GM12878 (cell line): ENCODE measurements at regions not wholly inside any gene's neighbourhood (a gene's known extent, or its start where the extent isn't known, plus 50 kb on each side); places are given as distances from the start of the nearest gene placed in this dataset.

Source experiments
- ATAC-seq: fragments of 200-7000 bp; cut with Tn5 transposase; 3 replicates; pipeline ENCODE4 v1.9.1; 2020; ENCODE audit warnings: mild to moderate bottlenecking, moderate library complexity
- BruUV-seq: library from RNA; stranded (reverse); fragments of 400-500 nt; replicated peaks from 2 replicates; lab custom pipeline; 2021; lab: Mats Ljungman, UMichigan
- CTCF ChIA-PET: fragments of 300-600 bp; sonication (Branson Sonifier 250); formaldehyde crosslinking; extraction: SDS; loops from one replicate; lab custom pipeline; 2021; ENCODE audit warnings: inconsistent platforms; lab: Yijun Ruan, JAX
- POLR2A ChIA-PET: fragments of 350-600 bp; formaldehyde crosslinking; extraction: SDS; loops from one replicate; lab custom pipeline; 2021; ENCODE audit warnings: inconsistent platforms; lab: Charles Lee
- RAD21 ChIA-PET: fragments of 300-600 bp; sonication (Branson Sonifier 250); formaldehyde crosslinking; loops from one replicate; lab custom pipeline; 2023; ENCODE audit warnings: antibody characterized with exemption; ENCODE audit not compliant: unreplicated experiment; lab: Charles Lee
- SMC1A ChIA-PET: fragments of 300-600 bp; sonication (Branson Sonifier 250); formaldehyde crosslinking; loops from one replicate; lab custom pipeline; 2023; ENCODE audit not compliant: unreplicated experiment, uncharacterized antibody; lab: Charles Lee
- DNase-seq: peaks from one replicate; pipeline ENCODE4 v3.0.0-alpha.2; 2011; ENCODE audit warnings: low read depth, low spot score
- FAIRE-seq: peaks from 3 replicates; lab custom pipeline; 2011; peaks lifted over from hg19 to GRCh38; lab: Jason Lieb, UNC
- H2AFZ ChIP-seq: 2 replicates; pipeline ENCODE4 v1.6.0; 2011; ENCODE audit warnings: low read depth, low read length, control low read depth; ENCODE audit not compliant: control insufficient read depth
- H3K27ac ChIP-seq: 2 replicates; pipeline ENCODE4 v1.5.1; 2011; ENCODE audit warnings: control low read depth; ENCODE audit not compliant: control insufficient read depth, insufficient read depth
- H3K27me3 ChIP-seq, 2 experiments: replicated peaks in 1 of 2; 2 replicates each; pipeline versions ENCODE4 v1.6.0 to v1.6.1; 2011; ENCODE audit warnings: low read length in 1 of 2; ENCODE audit not compliant: control insufficient read depth in 2 of 2, insufficient read depth in 2 of 2
- H3K36me3 ChIP-seq, 2 experiments: 2 replicates each; pipeline ENCODE4 v1.5.1; 2011; ENCODE audit warnings: low read length in 1 of 2; ENCODE audit not compliant: control insufficient read depth in 2 of 2, insufficient read depth in 2 of 2
- H3K4me1 ChIP-seq: 2 replicates; pipeline ENCODE4 v1.6.1; 2011; ENCODE audit warnings: mild to moderate bottlenecking, low read length, moderate library complexity, mixed read lengths; ENCODE audit not compliant: control insufficient read depth, insufficient read depth
- H3K4me2 ChIP-seq: 2 replicates; pipeline ENCODE4 v1.6.0; 2011; ENCODE audit warnings: control low read depth; ENCODE audit not compliant: control insufficient read depth, insufficient read depth
- H3K4me3 ChIP-seq: fragments of 200-600 bp; sonication (generic); 2 replicates; pipeline ENCODE4 v1.5.1; 2016
- H3K79me2 ChIP-seq: 2 replicates; pipeline ENCODE4 v1.6.0; 2011; ENCODE audit warnings: low read length; ENCODE audit not compliant: control insufficient read depth, insufficient read depth
- H3K9ac ChIP-seq: 2 replicates; pipeline ENCODE4 v1.8.0; 2011; ENCODE audit warnings: low read length, control low read depth, mixed read lengths; ENCODE audit not compliant: control insufficient read depth, insufficient read depth
- H3K9me3 ChIP-seq: replicated peaks from 3 replicates; pipeline ENCODE4 v1.5.1; 2011; ENCODE audit warnings: mild to moderate bottlenecking, low read length; ENCODE audit not compliant: control insufficient read depth, insufficient read depth
- H4K20me1 ChIP-seq: 2 replicates; pipeline ENCODE4 v1.6.0; 2011; ENCODE audit not compliant: control insufficient read depth, insufficient read depth
- BHLHE40 ChIP-seq, 2 experiments: fragments of 450-650 bp in 1 of 2; IDR thresholded peaks; 2 replicates each; pipeline ENCODE4 v1.6.1; 2011 to 2017; ENCODE audit warnings: low read depth in 2 of 2, borderline replicate concordance in 1 of 2, improper control_type of control experiment in 1 of 2, low read length in 1 of 2, mild to moderate bottlenecking in 1 of 2
- CHD2 ChIP-seq: IDR thresholded peaks from 2 replicates; pipeline ENCODE4 v1.6.1; 2011; ENCODE audit warnings: low read depth, low read length, improper control_type of control experiment, borderline replicate concordance
- RCOR1 ChIP-seq: conservative IDR thresholded peaks from 2 replicates; pipeline ENCODE4 v1.6.1; 2012; ENCODE audit warnings: low read depth, low read length, improper control_type of control experiment
- YBX1 ChIP-seq: fragments of 450-650 bp; IDR thresholded peaks from 2 replicates; pipeline ENCODE4 v1.6.1; 2016; ENCODE audit warnings: antibody characterized with exemption
- WGBS: methylation state at CpG from one replicate; pipeline ENCODE4 v1.1.6; 2016; ENCODE audit warnings: low lambda C conversion rate; ENCODE audit not compliant: insufficient replicate concordance, insufficient coverage; ENCODE audit errors: missing lambda C conversion rate; 5-methylcytosine and 5-hydroxymethylcytosine counted together
- in situ Hi-C: fragments of 300-500 bp; cut with MboI; formaldehyde crosslinking; loops from 9 replicates; pipeline ENCODE4 v1.14.3; 2018; ENCODE audit warnings: mixed read lengths
- intact Hi-C: fragments of 100-400 bp; cut with micrococcal nuclease; formaldehyde crosslinking; loops from one replicate; pipeline ENCODE4 v1.14.2; 2022; ENCODE audit not compliant: unreplicated experiment
- TF ChIP-seq, protein P1 (sequence below): fragments of 450-650 bp; IDR thresholded peaks from 2 replicates; pipeline ENCODE4 v1.6.1; 2017; ENCODE audit warnings: antibody characterized with exemption, mild to moderate bottlenecking, moderate library complexity

DNA sequence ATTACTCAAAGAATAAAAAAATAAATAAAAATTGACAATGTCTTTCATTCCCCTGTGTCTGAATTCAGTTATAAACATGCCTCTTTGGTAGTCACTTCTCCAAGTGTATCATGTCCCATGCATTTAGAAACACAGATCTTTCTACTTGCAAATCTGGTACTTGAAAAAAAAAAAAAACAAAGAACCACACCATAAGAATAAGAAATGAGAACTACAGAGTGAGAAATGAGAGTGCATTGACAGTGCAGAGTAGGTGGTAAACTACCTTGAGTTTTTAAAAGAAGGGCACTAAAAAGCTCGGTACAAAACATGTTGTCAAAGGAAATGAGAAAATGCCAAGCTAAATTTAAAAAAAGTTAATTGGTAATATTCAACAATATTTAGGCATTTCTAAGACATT lies 123.0 kb downstream of the GPR85 start (continued):
- TF ChIP-seq, protein P1, sequence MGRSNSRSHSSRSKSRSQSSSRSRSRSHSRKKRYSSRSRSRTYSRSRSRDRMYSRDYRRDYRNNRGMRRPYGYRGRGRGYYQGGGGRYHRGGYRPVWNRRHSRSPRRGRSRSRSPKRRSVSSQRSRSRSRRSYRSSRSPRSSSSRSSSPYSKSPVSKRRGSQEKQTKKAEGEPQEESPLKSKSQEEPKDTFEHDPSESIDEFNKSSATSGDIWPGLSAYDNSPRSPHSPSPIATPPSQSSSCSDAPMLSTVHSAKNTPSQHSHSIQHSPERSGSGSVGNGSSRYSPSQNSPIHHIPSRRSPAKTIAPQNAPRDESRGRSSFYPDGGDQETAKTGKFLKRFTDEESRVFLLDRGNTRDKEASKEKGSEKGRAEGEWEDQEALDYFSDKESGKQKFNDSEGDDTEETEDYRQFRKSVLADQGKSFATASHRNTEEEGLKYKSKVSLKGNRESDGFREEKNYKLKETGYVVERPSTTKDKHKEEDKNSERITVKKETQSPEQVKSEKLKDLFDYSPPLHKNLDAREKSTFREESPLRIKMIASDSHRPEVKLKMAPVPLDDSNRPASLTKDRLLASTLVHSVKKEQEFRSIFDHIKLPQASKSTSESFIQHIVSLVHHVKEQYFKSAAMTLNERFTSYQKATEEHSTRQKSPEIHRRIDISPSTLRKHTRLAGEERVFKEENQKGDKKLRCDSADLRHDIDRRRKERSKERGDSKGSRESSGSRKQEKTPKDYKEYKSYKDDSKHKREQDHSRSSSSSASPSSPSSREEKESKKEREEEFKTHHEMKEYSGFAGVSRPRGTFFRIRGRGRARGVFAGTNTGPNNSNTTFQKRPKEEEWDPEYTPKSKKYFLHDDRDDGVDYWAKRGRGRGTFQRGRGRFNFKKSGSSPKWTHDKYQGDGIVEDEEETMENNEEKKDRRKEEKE, result no peak
- no peak for TF ChIP-seq YBX1
- TF ChIP-seq CHD2, result no peak

DNA sequence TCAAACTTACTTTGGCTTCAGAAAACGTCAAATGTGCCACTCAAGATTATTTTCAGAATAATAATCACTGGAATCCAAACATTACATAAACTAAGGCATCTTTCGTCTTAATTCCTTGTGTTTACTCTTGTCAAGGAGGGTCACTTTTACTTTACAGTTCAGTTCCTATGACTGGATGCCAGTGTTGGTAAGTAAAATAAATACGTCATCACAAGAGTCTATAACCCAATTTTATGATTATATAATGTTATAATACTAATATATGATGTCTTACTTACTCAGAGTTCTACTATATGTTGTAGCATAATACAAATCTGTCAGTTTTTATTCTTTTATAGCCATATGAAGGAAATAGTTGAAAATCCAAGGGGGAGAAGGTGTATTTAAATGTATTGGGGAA lies 123.8 kb downstream of the GPR85 start:
- SMC1A ChIA-PET, result no interaction called here
- Histone ChIP-seq H3K27me3 (no peaks in the 10 kb centered on the region), H2AFZ (no peak overlapping the region), H3K27ac (no peak overlapping the region), H3K9ac (no peak overlapping the region), H3K4me1 (no peaks in the 10 kb centered on the region), H4K20me1 (no peaks in the 10 kb centered on the region), H3K9me3 (no peaks in the 10 kb centered on the region), H3K79me2 (no peaks in the 10 kb centered on the region), H3K36me3 (no peaks in the 10 kb centered on the region), H3K4me3 (no peak overlapping the region), H3K4me2 (no peak overlapping the region)
- CTCF ChIA-PET, result no interaction called here
- FAIRE-seq (no peak), DNase-seq (no peak), ATAC-seq (no peak)
- intact Hi-C loops (no loop called here), in situ Hi-C loops (no loop called here)
- TF ChIP-seq BHLHE40 (IDR thresholded peaks at IDR 0.05; ENCODE audit: borderline replicate concordance in 1 of 2, low read depth in 2 of 2, low read length in 1 of 2) (no peak), RCOR1 (no peak)
- POLR2A ChIA-PET, result no interaction called here
- no TSS peak for BruUV-seq
- RAD21 ChIA-PET, result no interaction called here
- WGBS, result 33% methylated on average over 3 of the region's 3 CpGs
